OCI-LY7 (cell line): ENCODE measurements at regions not wholly inside any gene's neighbourhood (a gene's known extent, or its start where the extent isn't known, plus 50 kb on each side); places are given as distances from the start of the nearest gene placed in this dataset.
"Not testable (repeated sequence)": the region's sequence is repeated elsewhere in the genome, so short reads cannot be mapped to it uniquely, and the experiment has no call there.

Experiments used
- BruUV-seq: library from RNA; stranded (reverse); fragments of 400-500 nt; replicated peaks from 2 replicates; lab custom pipeline; 2021; lab: Mats Ljungman, UMichigan
- CTCF ChIA-PET: fragments of 300-600 bp; sonication (Branson Sonifier 250); formaldehyde crosslinking; loops from one replicate; lab custom pipeline; 2022; ENCODE audit warnings: antibody characterized with exemption; ENCODE audit not compliant: unreplicated experiment; lab: Charles Lee
- POLR2A ChIA-PET: fragments of 300-600 bp; sonication (Branson Sonifier 250); formaldehyde crosslinking; loops from one replicate; lab custom pipeline; 2022; ENCODE audit warnings: antibody characterized with exemption; lab: Charles Lee
- DNase-seq: peaks from one replicate; pipeline ENCODE4 v3.0.0-alpha.2; 2015; ENCODE audit warnings: low spot score
- H2AFZ ChIP-seq: fragments of 200-600 bp; sonication (generic), shearing (Covaris generic); 2 replicates; pipeline ENCODE4 v1.6.1; 2014; ENCODE audit warnings: mild to moderate bottlenecking, antibody characterized with exemption, low read length, moderate library complexity
- H3K27ac ChIP-seq: fragments of 200-600 bp; sonication (generic); 2 replicates; pipeline ENCODE4 v1.5.1; 2014; ENCODE audit warnings: mixed run types, low read depth, mild to moderate bottlenecking, moderate library complexity, low read length, inconsistent platforms; ENCODE audit not compliant: poor library complexity, severe bottlenecking
- H3K36me3 ChIP-seq: fragments of 200-600 bp; sonication (generic); 2 replicates; pipeline ENCODE4 v1.6.1; 2014; ENCODE audit warnings: mild to moderate bottlenecking, antibody characterized with exemption, low read length, moderate library complexity, mixed read lengths; ENCODE audit not compliant: insufficient read depth
- H3K4me1 ChIP-seq: fragments of 200-600 bp; sonication (generic); 2 replicates; pipeline ENCODE4 v1.5.1; 2014; ENCODE audit warnings: mild to moderate bottlenecking, low read length; ENCODE audit not compliant: insufficient read depth, poor library complexity, severe bottlenecking
- H3K4me2 ChIP-seq: fragments of 200-600 bp; sonication (generic); 2 replicates; pipeline ENCODE4 v1.6.1; 2014; ENCODE audit warnings: mild to moderate bottlenecking, low read length
- H3K4me3 ChIP-seq: fragments of 200-600 bp; sonication (generic); 2 replicates; pipeline ENCODE4 v1.5.1; 2014; ENCODE audit warnings: mild to moderate bottlenecking, low read depth, low read length; ENCODE audit not compliant: poor library complexity, severe bottlenecking
- H3K79me2 ChIP-seq: fragments of 200-600 bp; sonication (generic); 2 replicates; pipeline ENCODE4 v1.6.1; 2016; ENCODE audit warnings: low read depth, mild to moderate bottlenecking, low read length, moderate library complexity, mixed read lengths; ENCODE audit not compliant: insufficient read depth
- H3K9me2 ChIP-seq: fragments of 200-600 bp; sonication (generic); 2 replicates; pipeline ENCODE4 v1.6.1; 2016; ENCODE audit warnings: mild to moderate bottlenecking, low read length, mixed read lengths; ENCODE audit not compliant: insufficient read depth
- H3K9me3 ChIP-seq: fragments of 200-600 bp; sonication (generic); 2 replicates; pipeline ENCODE4 v1.6.1; 2014; ENCODE audit warnings: mild to moderate bottlenecking, mixed run types, low read length, mixed read lengths
- H4K20me1 ChIP-seq: fragments of 200-600 bp; sonication (generic); 2 replicates; pipeline ENCODE4 v1.6.1; 2014; ENCODE audit warnings: mild to moderate bottlenecking, antibody characterized with exemption, low read length, moderate library complexity, mixed read lengths; ENCODE audit not compliant: insufficient read depth
- EZH2phosphoT487 ChIP-seq: fragments of 200-600 bp; sonication (generic); IDR thresholded peaks from 2 replicates; pipeline ENCODE4 v1.6.1; 2018; ENCODE audit warnings: low read depth, borderline replicate concordance, mild to moderate bottlenecking, mixed run types, antibody characterized with exemption, low read length, moderate library complexity, mixed read lengths
- intact Hi-C: fragments of 100-400 bp; cut with micrococcal nuclease; formaldehyde crosslinking; loops from one replicate; pipeline ENCODE4 v1.10.0; 2022; ENCODE audit not compliant: unreplicated experiment
- TF ChIP-seq, protein P1 (sequence below): fragments of 200-600 bp; sonication (generic); conservative IDR thresholded peaks from 2 replicates; pipeline ENCODE4 v1.5.1; 2014; ENCODE audit warnings: mild to moderate bottlenecking, antibody characterized with exemption, low read length, moderate library complexity, mixed read lengths

- Histone ChIP-seq H3K9me2 (no peaks in the 10 kb centered on the region), H3K9me3 (no peaks in the 10 kb centered on the region), H4K20me1 (no peaks in the 10 kb centered on the region), H3K27ac (no peak overlapping the region), H3K79me2 (no peaks in the 10 kb centered on the region), H3K36me3 (no peaks in the 10 kb centered on the region), H3K4me2 (no peak overlapping the region), H3K4me1 (no peaks in the 10 kb centered on the region), H2AFZ (no peak overlapping the region), H3K4me3 (no peak overlapping the region)
- ChIA-PET CTCF (no interaction called here), POLR2A (no interaction called here)
- TF ChIP-seq EZH2phosphoT487, result no peak
- TF ChIP-seq, protein P1, sequence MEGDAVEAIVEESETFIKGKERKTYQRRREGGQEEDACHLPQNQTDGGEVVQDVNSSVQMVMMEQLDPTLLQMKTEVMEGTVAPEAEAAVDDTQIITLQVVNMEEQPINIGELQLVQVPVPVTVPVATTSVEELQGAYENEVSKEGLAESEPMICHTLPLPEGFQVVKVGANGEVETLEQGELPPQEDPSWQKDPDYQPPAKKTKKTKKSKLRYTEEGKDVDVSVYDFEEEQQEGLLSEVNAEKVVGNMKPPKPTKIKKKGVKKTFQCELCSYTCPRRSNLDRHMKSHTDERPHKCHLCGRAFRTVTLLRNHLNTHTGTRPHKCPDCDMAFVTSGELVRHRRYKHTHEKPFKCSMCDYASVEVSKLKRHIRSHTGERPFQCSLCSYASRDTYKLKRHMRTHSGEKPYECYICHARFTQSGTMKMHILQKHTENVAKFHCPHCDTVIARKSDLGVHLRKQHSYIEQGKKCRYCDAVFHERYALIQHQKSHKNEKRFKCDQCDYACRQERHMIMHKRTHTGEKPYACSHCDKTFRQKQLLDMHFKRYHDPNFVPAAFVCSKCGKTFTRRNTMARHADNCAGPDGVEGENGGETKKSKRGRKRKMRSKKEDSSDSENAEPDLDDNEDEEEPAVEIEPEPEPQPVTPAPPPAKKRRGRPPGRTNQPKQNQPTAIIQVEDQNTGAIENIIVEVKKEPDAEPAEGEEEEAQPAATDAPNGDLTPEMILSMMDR, result no peak
- intact Hi-C loops, result no loop called here
- no peak for DNase-seq
- BruUV-seq, result no TSS peak
These were observed 98.1 kb upstream of the HS6ST1 start for GRCh38 chr2:128416806-128417205.

DNA sequence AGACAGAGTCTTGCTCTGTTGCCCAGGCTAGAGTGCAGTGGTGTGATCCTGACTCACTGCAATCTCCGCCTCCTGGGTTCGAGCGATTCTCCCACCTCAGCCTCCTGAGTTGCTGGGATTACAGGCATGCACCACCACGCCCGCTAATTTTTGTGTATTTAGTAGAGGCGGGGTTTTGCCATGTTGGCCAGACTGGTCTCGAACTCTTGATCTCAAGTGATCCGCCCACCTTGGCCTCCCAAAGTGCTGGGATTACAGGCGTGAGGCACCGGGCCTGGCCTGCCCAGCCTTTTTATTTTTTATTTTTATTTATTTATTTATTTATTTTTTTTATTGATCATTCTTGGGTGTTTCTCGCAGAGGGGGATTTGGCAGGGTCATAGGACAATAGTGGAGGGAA lies 98.6 kb upstream of the HS6ST1 start:
- DNase-seq, intact Hi-C loops, H3K79me2 ChIP-seq, POLR2A ChIA-PET, H4K20me1 ChIP-seq, BruUV-seq, CTCF ChIA-PET, H2AFZ ChIP-seq, H3K36me3 ChIP-seq, H3K9me2 ChIP-seq, H3K9me3 ChIP-seq, H3K27ac ChIP-seq, H3K4me2 ChIP-seq, H3K4me3 ChIP-seq, H3K4me1 ChIP-seq: not testable (repeated sequence)

DNA sequence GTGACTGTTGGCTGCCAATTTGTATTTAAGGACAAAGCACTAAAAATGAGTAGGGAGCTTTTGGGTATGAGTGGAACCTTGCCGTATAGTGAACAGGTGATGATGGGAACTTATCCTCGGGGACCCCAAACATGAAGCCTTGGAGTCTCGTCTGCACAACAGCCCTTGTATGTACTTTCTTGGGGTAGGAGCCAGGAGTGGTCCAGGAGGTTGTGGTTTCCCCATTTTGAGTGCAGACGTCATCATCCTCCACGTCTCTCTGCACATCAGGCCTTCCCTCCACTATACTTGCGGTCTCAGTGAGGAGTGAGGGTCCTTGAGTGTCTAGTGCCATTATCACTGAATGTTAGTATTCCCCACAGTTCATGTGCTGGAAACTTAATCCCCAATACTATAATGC lies 101.5 kb upstream of the HS6ST1 start:
- Histone ChIP-seq H3K9me3 (no peaks in the 10 kb centered on the region), H3K27ac (no peak overlapping the region), H4K20me1 (no peaks in the 10 kb centered on the region), H3K4me3 (no peak overlapping the region), H3K4me2 (no peak overlapping the region), H3K4me1 (no peaks in the 10 kb centered on the region), H3K9me2 (no peaks in the 10 kb centered on the region), H3K36me3 (no peaks in the 10 kb centered on the region), H2AFZ (no peak overlapping the region), H3K79me2 (no peaks in the 10 kb centered on the region)
- POLR2A ChIA-PET, result interaction anchor here (0.6 kb wide), 1 partner anchor 543 kb away, joined by 4 read pairs; no protein-coding TSS in a partner anchor
- no TSS peak for BruUV-seq
- TF ChIP-seq, protein P1, result no peak
- TF ChIP-seq EZH2phosphoT487, result no peak
- intact Hi-C loops, result no loop called here
- CTCF ChIA-PET, result no interaction called here
- DNase-seq, result no peak
